ENCODE measurements at regions not wholly inside any gene's neighbourhood (a gene's known extent, or its start where the extent isn't known, plus 50 kb on each side); places are given as distances from the start of the nearest gene placed in this dataset.
A peak's percentile ranks its signal among the peaks of the same experiment; 100 is the strongest.

- peaks cover 8% of the 10 kb centered on the region for H3K4me1 ChIP-seq (ENCODE audit: control insufficient read depth, insufficient read depth, low read length)
- H3K9ac ChIP-seq (ENCODE audit: low read depth, low read length) = no peak overlapping the region
- no peaks in the 10 kb centered on the region for H3K27me3 ChIP-seq (ENCODE audit: control insufficient read depth, insufficient read depth, low read length)
- H3K36me3 ChIP-seq (ENCODE audit: insufficient read depth, low read length) = no peaks in the 10 kb centered on the region
- no peaks in the 10 kb centered on the region for H3K9me3 ChIP-seq (replicated peaks; ENCODE audit: low read length)
- H3K4me3 ChIP-seq (ENCODE audit: low read length) = no peak overlapping the region
- H3K4me2 ChIP-seq (ENCODE audit: low read length) = no peak overlapping the region
Observed at GRCh38 chr2:217289907-217290280, 430.0 kb upstream of the TNP1 start.

- H3K36me3 ChIP-seq (ENCODE audit: insufficient read depth, low read length) = no peaks in the 10 kb centered on the region
- H3K9me3 ChIP-seq (replicated peaks; ENCODE audit: low read length) = no peaks in the 10 kb centered on the region
- H3K27me3 ChIP-seq (ENCODE audit: control insufficient read depth, insufficient read depth, low read length) = no peaks in the 10 kb centered on the region
- peaks cover 8% of the 10 kb centered on the region for H3K4me1 ChIP-seq (ENCODE audit: control insufficient read depth, insufficient read depth, low read length)
- no peak overlapping the region for H3K4me3 ChIP-seq (ENCODE audit: low read length)
- no peak overlapping the region for H3K4me2 ChIP-seq (ENCODE audit: low read length)
- no peak overlapping the region for H3K9ac ChIP-seq (ENCODE audit: low read depth, low read length)
Observed at GRCh38 chr2:217289177-217289906, 429.5 kb upstream of the TNP1 start.

GRCh38 chr2:217288472-217289063, 428.7 kb upstream of the TNP1 start:
- Histone ChIP-seq H3K9me3 (replicated peaks; ENCODE audit: low read length) (no peaks in the 10 kb centered on the region), H3K36me3 (ENCODE audit: insufficient read depth, low read length) (no peaks in the 10 kb centered on the region), H3K27me3 (ENCODE audit: control insufficient read depth, insufficient read depth, low read length) (no peaks in the 10 kb centered on the region), H3K4me2 (ENCODE audit: low read length) (no peak overlapping the region), H3K9ac (ENCODE audit: low read depth, low read length) (no peak overlapping the region), H3K4me1 (ENCODE audit: control insufficient read depth, insufficient read depth, low read length) (peaks cover 8% of the 10 kb centered on the region), H3K4me3 (ENCODE audit: low read length) (no peak overlapping the region)

GRCh38 chr2:217286833-217287232, 427.0 kb upstream of the TNP1 start:
- Histone ChIP-seq H3K4me1 (ENCODE audit: control insufficient read depth, insufficient read depth, low read length) (peaks cover 8% of the 10 kb centered on the region), H3K9me3 (replicated peaks; ENCODE audit: low read length) (no peaks in the 10 kb centered on the region), H3K4me3 (ENCODE audit: low read length) (no peak overlapping the region), H3K4me2 (ENCODE audit: low read length) (no peak overlapping the region), H3K27me3 (ENCODE audit: control insufficient read depth, insufficient read depth, low read length) (no peaks in the 10 kb centered on the region), H3K36me3 (ENCODE audit: insufficient read depth, low read length) (no peaks in the 10 kb centered on the region), H3K9ac (ENCODE audit: low read depth, low read length) (no peak overlapping the region)

GRCh38 chr2:217285926-217286325, 426.1 kb upstream of the TNP1 start:
- no peak overlapping the region for H3K4me2 ChIP-seq (ENCODE audit: low read length)
- no peaks in the 10 kb centered on the region for H3K9me3 ChIP-seq (replicated peaks; ENCODE audit: low read length)
- no peak overlapping the region for H3K9ac ChIP-seq (ENCODE audit: low read depth, low read length)
- no peaks in the 10 kb centered on the region for H3K36me3 ChIP-seq (ENCODE audit: insufficient read depth, low read length)
- peaks cover 2% of the 10 kb centered on the region for H3K4me1 ChIP-seq (ENCODE audit: control insufficient read depth, insufficient read depth, low read length)
- H3K27me3 ChIP-seq (ENCODE audit: control insufficient read depth, insufficient read depth, low read length) = no peaks in the 10 kb centered on the region
- H3K4me3 ChIP-seq (ENCODE audit: low read length) = no peak overlapping the region

GRCh38 chr2:217283460-217283859, 423.6 kb upstream of the TNP1 start:
- Histone ChIP-seq H3K27me3 (ENCODE audit: control insufficient read depth, insufficient read depth, low read length) (no peaks in the 10 kb centered on the region), H3K4me2 (ENCODE audit: low read length) (no peak overlapping the region), H3K36me3 (ENCODE audit: insufficient read depth, low read length) (no peaks in the 10 kb centered on the region), H3K4me3 (ENCODE audit: low read length) (no peak overlapping the region), H3K9me3 (replicated peaks; ENCODE audit: low read length) (no peaks in the 10 kb centered on the region), H3K4me1 (ENCODE audit: control insufficient read depth, insufficient read depth, low read length) (peaks cover 20% of the 10 kb centered on the region), H3K9ac (ENCODE audit: low read depth, low read length) (no peak overlapping the region)

- Histone ChIP-seq H3K36me3 (ENCODE audit: insufficient read depth, low read length) (no peaks in the 10 kb centered on the region), H3K9ac (ENCODE audit: low read depth, low read length) (no peak overlapping the region), H3K4me1 (ENCODE audit: control insufficient read depth, insufficient read depth, low read length) (peaks cover 27% of the 10 kb centered on the region), H3K4me2 (ENCODE audit: low read length) (no peak overlapping the region), H3K9me3 (replicated peaks; ENCODE audit: low read length) (no peaks in the 10 kb centered on the region), H3K27me3 (ENCODE audit: control insufficient read depth, insufficient read depth, low read length) (no peaks in the 10 kb centered on the region), H3K4me3 (ENCODE audit: low read length) (no peak overlapping the region)
Observed at GRCh38 chr2:217282531-217282930, 422.7 kb upstream of the TNP1 start.

- Histone ChIP-seq H3K27me3 (ENCODE audit: control insufficient read depth, insufficient read depth, low read length) (no peaks in the 10 kb centered on the region), H3K9ac (ENCODE audit: low read depth, low read length) (peak overlapping the region; percentile 28), H3K4me3 (ENCODE audit: low read length) (no peak overlapping the region), H3K9me3 (replicated peaks; ENCODE audit: low read length) (no peaks in the 10 kb centered on the region), H3K4me1 (ENCODE audit: control insufficient read depth, insufficient read depth, low read length) (peaks cover 30% of the 10 kb centered on the region), H3K4me2 (ENCODE audit: low read length) (peak overlapping the region; percentile 2), H3K36me3 (ENCODE audit: insufficient read depth, low read length) (no peaks in the 10 kb centered on the region)
Observed at GRCh38 chr2:217279556-217279955, 419.7 kb upstream of the TNP1 start.

GRCh38 chr2:217279140-217279539, 419.3 kb upstream of the TNP1 start:
- Histone ChIP-seq H3K4me3 (ENCODE audit: low read length) (no peak overlapping the region), H3K4me2 (ENCODE audit: low read length) (peak overlapping the region; percentile 2), H3K9ac (ENCODE audit: low read depth, low read length) (peak overlapping the region; percentile 28), H3K9me3 (replicated peaks; ENCODE audit: low read length) (no peaks in the 10 kb centered on the region), H3K27me3 (ENCODE audit: control insufficient read depth, insufficient read depth, low read length) (no peaks in the 10 kb centered on the region), H3K4me1 (ENCODE audit: control insufficient read depth, insufficient read depth, low read length) (peaks cover 30% of the 10 kb centered on the region), H3K36me3 (ENCODE audit: insufficient read depth, low read length) (no peaks in the 10 kb centered on the region)

- Histone ChIP-seq H3K9me3 (replicated peaks; ENCODE audit: low read length) (no peaks in the 10 kb centered on the region), H3K4me3 (ENCODE audit: low read length) (no peak overlapping the region), H3K9ac (ENCODE audit: low read depth, low read length) (no peak overlapping the region), H3K4me2 (ENCODE audit: low read length) (peak overlapping the region; percentile 43), H3K36me3 (ENCODE audit: insufficient read depth, low read length) (no peaks in the 10 kb centered on the region), H3K4me1 (ENCODE audit: control insufficient read depth, insufficient read depth, low read length) (peaks cover 30% of the 10 kb centered on the region), H3K27me3 (ENCODE audit: control insufficient read depth, insufficient read depth, low read length) (no peaks in the 10 kb centered on the region)
Observed at GRCh38 chr2:217277646-217278398, 418.0 kb upstream of the TNP1 start.

GRCh38 chr2:217276433-217276832, 416.6 kb upstream of the TNP1 start:
- Histone ChIP-seq H3K9ac (ENCODE audit: low read depth, low read length) (no peak overlapping the region), H3K4me3 (ENCODE audit: low read length) (no peak overlapping the region), H3K4me2 (ENCODE audit: low read length) (no peak overlapping the region), H3K9me3 (replicated peaks; ENCODE audit: low read length) (no peaks in the 10 kb centered on the region), H3K4me1 (ENCODE audit: control insufficient read depth, insufficient read depth, low read length) (peaks cover 30% of the 10 kb centered on the region), H3K36me3 (ENCODE audit: insufficient read depth, low read length) (no peaks in the 10 kb centered on the region), H3K27me3 (ENCODE audit: control insufficient read depth, insufficient read depth, low read length) (no peaks in the 10 kb centered on the region)

Data from skeletal muscle satellite cell (primary cell).